ENCODE measurements at regions not wholly inside any gene's neighbourhood (a gene's known extent, or its start where the extent isn't known, plus 50 kb on each side); places are given as distances from the start of the nearest gene placed in this dataset.
"Not testable (repeated sequence)": the region's sequence is repeated elsewhere in the genome, so short reads cannot be mapped to it uniquely, and the experiment has no call there.

GRCh38 chr9:73412874-73413273, 261.2 kb downstream of the ANXA1 start:
- H3K27ac ChIP-seq (replicated peaks in 1 of 4), result no peak overlapping the region
- H3K27me3 ChIP-seq, result no peaks in the 10 kb centered on the region
- H3K36me3 ChIP-seq, result no peaks in the 10 kb centered on the region
- H3K4me1 ChIP-seq, result no peaks in the 10 kb centered on the region
- H3K9me3 ChIP-seq, result no peaks in the 10 kb centered on the region
- intact Hi-C loops (cut with DNase I), result no loop called here
- no peak overlapping the region for H3K4me3 ChIP-seq
- no peak for TF ChIP-seq POLR2AphosphoS5 (IDR thresholded peaks at IDR 0.05)
- TF ChIP-seq CTCF (IDR thresholded peaks at IDR 0.05), result no peak
- no peak for TF ChIP-seq POLR2A (IDR thresholded peaks at IDR 0.05; ENCODE audit: low read depth)
- TF ChIP-seq EP300 (IDR thresholded peaks at IDR 0.05), result no peak
- no peak for DNase-seq (ENCODE audit: extremely low spot score)

- no peaks in the 10 kb centered on the region for H3K4me1 ChIP-seq
- 73% methylated on average over 1 of the region's 1 CpG for WGBS
- no peaks in the 10 kb centered on the region for H3K27me3 ChIP-seq
- no peak overlapping the region for H3K4me3 ChIP-seq
- TF ChIP-seq POLR2AphosphoS5 (IDR thresholded peaks at IDR 0.05) (no peak), POLR2A (IDR thresholded peaks at IDR 0.05; ENCODE audit: low read depth) (no peak), EP300 (IDR thresholded peaks at IDR 0.05) (no peak), CTCF (IDR thresholded peaks at IDR 0.05) (no peak)
- no peaks in the 10 kb centered on the region for H3K36me3 ChIP-seq
- intact Hi-C loops (cut with DNase I), result no loop called here
- no peak overlapping the region for H3K27ac ChIP-seq (replicated peaks in 1 of 4)
- H3K9me3 ChIP-seq, result no peaks in the 10 kb centered on the region
- DNase-seq (ENCODE audit: extremely low spot score), result no peak
Measured at GRCh38 chr9:73423891-73424290, 272.2 kb downstream of the ANXA1 start.

- intact Hi-C loops (cut with DNase I), result no loop called here
- no peak for DNase-seq (ENCODE audit: extremely low spot score)
- no peaks in the 10 kb centered on the region for H3K36me3 ChIP-seq
- H3K27ac ChIP-seq (replicated peaks in 1 of 4), result no peak overlapping the region
- TF ChIP-seq CTCF (IDR thresholded peaks at IDR 0.05) (no peak), POLR2A (IDR thresholded peaks at IDR 0.05; ENCODE audit: low read depth) (no peak), EP300 (IDR thresholded peaks at IDR 0.05) (no peak), POLR2AphosphoS5 (IDR thresholded peaks at IDR 0.05) (no peak)
- no peaks in the 10 kb centered on the region for H3K9me3 ChIP-seq
- H3K4me3 ChIP-seq, result no peak overlapping the region
- 43% methylated on average over 5 of the region's 5 CpGs for WGBS
- H3K27me3 ChIP-seq, result no peaks in the 10 kb centered on the region
- no peaks in the 10 kb centered on the region for H3K4me1 ChIP-seq
Measured at GRCh38 chr9:73426269-73426668, 274.6 kb downstream of the ANXA1 start.

- TF ChIP-seq POLR2AphosphoS5 (IDR thresholded peaks at IDR 0.05) (no peak), EP300 (IDR thresholded peaks at IDR 0.05) (no peak), POLR2A (IDR thresholded peaks at IDR 0.05; ENCODE audit: low read depth) (no peak), CTCF (IDR thresholded peaks at IDR 0.05) (no peak)
- Histone ChIP-seq H3K4me1 (no peaks in the 10 kb centered on the region), H3K4me3 (no peak overlapping the region), H3K36me3 (no peaks in the 10 kb centered on the region), H3K27me3 (no peaks in the 10 kb centered on the region), H3K27ac (replicated peaks in 1 of 4) (no peak overlapping the region), H3K9me3 (no peaks in the 10 kb centered on the region)
- intact Hi-C loops (cut with DNase I), result no loop called here
- DNase-seq (ENCODE audit: extremely low spot score), result no peak
- WGBS, result 64% methylated on average over 2 of the region's 2 CpGs
Measured at GRCh38 chr9:73434826-73435225, 283.2 kb downstream of the ANXA1 start.

- H3K36me3 ChIP-seq, result no peaks in the 10 kb centered on the region
- 50% methylated on average over 1 of the region's 1 CpG for WGBS
- intact Hi-C loops (cut with DNase I), result no loop called here
- H3K4me1 ChIP-seq, result no peaks in the 10 kb centered on the region
- H3K9me3 ChIP-seq, result no peaks in the 10 kb centered on the region
- no peak overlapping the region for H3K27ac ChIP-seq (replicated peaks in 1 of 4)
- no peak for TF ChIP-seq POLR2AphosphoS5 (IDR thresholded peaks at IDR 0.05)
- no peak for TF ChIP-seq POLR2A (IDR thresholded peaks at IDR 0.05; ENCODE audit: low read depth)
- no peak for TF ChIP-seq EP300 (IDR thresholded peaks at IDR 0.05)
- TF ChIP-seq CTCF (IDR thresholded peaks at IDR 0.05), result no peak
- no peak overlapping the region for H3K4me3 ChIP-seq
- DNase-seq (ENCODE audit: extremely low spot score), result no peak
- H3K27me3 ChIP-seq, result no peaks in the 10 kb centered on the region
Measured at GRCh38 chr9:73437758-73438157, 286.1 kb downstream of the ANXA1 start.

GRCh38 chr9:73439839-73440238, 288.2 kb downstream of the ANXA1 start:
- H3K27ac ChIP-seq (replicated peaks in 1 of 4); intact Hi-C loops (cut with DNase I); DNase-seq (ENCODE audit: extremely low spot score); H3K27me3 ChIP-seq; H3K4me3 ChIP-seq; H3K9me3 ChIP-seq; H3K4me1 ChIP-seq; H3K36me3 ChIP-seq: not testable (repeated sequence)
- WGBS, result 85% methylated on average over 6 of the region's 6 CpGs

All from esophagus muscularis mucosa (tissue), 4 donors.